ENCODE measurements at regions not wholly inside any gene's neighbourhood (a gene's known extent, or its start where the extent isn't known, plus 50 kb on each side); places are given as distances from the start of the nearest gene placed in this dataset.

- no peak overlapping the region for H3K18ac ChIP-seq (ENCODE audit: extremely low read depth, low read length)
- H4K5ac ChIP-seq (ENCODE audit: insufficient read length, low read depth, low read length): no peak overlapping the region
- no peak overlapping the region for H3K14ac ChIP-seq (ENCODE audit: insufficient read length)
- no peak overlapping the region for H3K9ac ChIP-seq (replicated peaks in 1 of 4; ENCODE audit: extremely low read depth in 1 of 4, low read depth in 3 of 4, low read length in 3 of 4)
- H4K91ac ChIP-seq (replicated peaks; ENCODE audit: insufficient read length, low read length): no peak overlapping the region
- no peak overlapping the region for H2BK20ac ChIP-seq (ENCODE audit: low read length)
- no peak overlapping the region for H2BK5ac ChIP-seq (ENCODE audit: low read depth, low read length)
- H2BK15ac ChIP-seq (ENCODE audit: low read length): no peak overlapping the region
- DNase-seq (ENCODE audit: low read depth in 1 of 2, low spot score in 2 of 2) (no peak), FAIRE-seq (no peak)
- H3K23ac ChIP-seq (ENCODE audit: insufficient read length): no peak overlapping the region
- CTCF ChIA-PET (ENCODE audit: partially characterized antibody): interaction anchor here (0.7 kb wide), 1 partner anchor 633 kb away, joined by 3 read pairs; no protein-coding TSS in a partner anchor
- no peak overlapping the region for H3K4me2 ChIP-seq (ENCODE audit: insufficient read depth in 1 of 2, low read depth in 2 of 2, low read length in 2 of 2)
- no peak overlapping the region for H3K56ac ChIP-seq (replicated peaks; ENCODE audit: insufficient read length, low read depth, low read length)
- H3K27me3 ChIP-seq (replicated peaks in 1 of 4; ENCODE audit: control insufficient read depth in 3 of 4, extremely low read depth in 1 of 4, insufficient read depth in 3 of 4, low read length in 3 of 4): no peaks in the 10 kb centered on the region
- no peak overlapping the region for H2AK5ac ChIP-seq (ENCODE audit: low read depth, low read length)
- no peak overlapping the region for H3K4ac ChIP-seq (replicated peaks; ENCODE audit: insufficient read length, low read depth, low read length)
- no peaks in the 10 kb centered on the region for H3K79me1 ChIP-seq (ENCODE audit: low read depth, low read length)
- H3K79me2 ChIP-seq (ENCODE audit: control insufficient read depth in 1 of 2, insufficient read depth in 2 of 2, low read length in 2 of 2): no peaks in the 10 kb centered on the region
- no peaks in the 10 kb centered on the region for H3K4me1 ChIP-seq (replicated peaks in 1 of 4; ENCODE audit: control insufficient read depth in 3 of 4, insufficient read depth in 4 of 4, low read length in 3 of 4)
- 86% methylated on average over 1 of the region's 1 CpG; no CpG with 5 or more reads in 1 of the 2 experiments for WGBS, 2 experiments (ENCODE audit: extremely low coverage in 1 of 2, insufficient coverage in 1 of 2, insufficient read length in 1 of 2, insufficient replicate concordance in 2 of 2, low coverage in 1 of 2, low lambda C conversion rate in 2 of 2, missing lambda C conversion rate in 1 of 2)
- POLR2A ChIA-PET (ENCODE audit: partially characterized antibody): no interaction called here
- H2AFZ ChIP-seq (ENCODE audit: low read length): no peak overlapping the region
- H2BK120ac ChIP-seq (replicated peaks; ENCODE audit: low read depth, low read length): no peak overlapping the region
- H4K8ac ChIP-seq (ENCODE audit: extremely low read depth, insufficient read depth, low read length): no peak overlapping the region
- no peaks in the 10 kb centered on the region for H3K23me2 ChIP-seq (ENCODE audit: low read depth, low read length)
- H3K27ac ChIP-seq (ENCODE audit: low read depth, low read length): no peak overlapping the region
- no peaks in the 10 kb centered on the region for H3K9me3 ChIP-seq (ENCODE audit: insufficient read depth in 2 of 2, low read depth in 1 of 2, low read length in 1 of 2)
- no peaks in the 10 kb centered on the region for H4K20me1 ChIP-seq (replicated peaks in 1 of 2; ENCODE audit: control insufficient read depth in 1 of 2, insufficient read depth in 2 of 2, low read length in 2 of 2)
- no peak overlapping the region for H2BK12ac ChIP-seq (ENCODE audit: low read depth, low read length)
- TF ChIP-seq KDM4A (IDR thresholded peaks at IDR 0.05; ENCODE audit: low read depth, low read length, severe bottlenecking) (no peak), NRF1 (IDR thresholded peaks at IDR 0.05; ENCODE audit: low read depth, low read length) (no peak), KDM5A (IDR thresholded peaks at IDR 0.05; ENCODE audit: low read length) (no peak), ASH2L (IDR thresholded peaks at IDR 0.05; ENCODE audit: low read length) (no peak)
- no peaks in the 10 kb centered on the region for H3K36me3 ChIP-seq (ENCODE audit: control insufficient read depth in 2 of 4, insufficient read depth in 4 of 4, low read length in 3 of 4)
- no peak overlapping the region for H3K4me3 ChIP-seq (ENCODE audit: extremely low read depth in 1 of 4, insufficient read depth in 2 of 4, low read depth in 3 of 4, low read length in 4 of 4)
These were observed 540.5 kb upstream of the KLF12 start for GRCh38 chr13:74674720-74675119.
